Pancreas (tissue), 10 donors: ENCODE measurements at regions not wholly inside any gene's neighbourhood (a gene's known extent, or its start where the extent isn't known, plus 50 kb on each side); places are given as distances from the start of the nearest gene placed in this dataset.
"Not testable (repeated sequence)": the region's sequence is repeated elsewhere in the genome, so short reads cannot be mapped to it uniquely, and the experiment has no call there.

ENCODE experiments used
- ATAC-seq, 4 donors: fragments of 200-7000 bp; cut with Tn5 transposase; one replicate each; pipeline versions ENCODE4 v1.8.0 to v1.9.1; 2020; ENCODE audit warnings: mild to moderate bottlenecking in 4 of 4, moderate library complexity in 4 of 4
- DNase-seq, 6 donors: peaks; one replicate each; pipeline ENCODE4 v3.0.0-alpha.2; 2020
- FAIRE-seq: peaks from 2 replicates; lab custom pipeline; 2012; peaks lifted over from hg19 to GRCh38; lab: Jason Lieb, UNC
- H3K27ac ChIP-seq, 4 donors: fragments of 200-600 bp; sonication (generic); 1 replicate in 3 of 4; 2 replicates in 1 of 4; pipeline versions ENCODE4 v1.5.0 to v1.8.0; 2020
- H3K27me3 ChIP-seq, 4 donors: fragments of 200-600 bp; one replicate each; pipeline ENCODE4 v1.8.0; 2021
- H3K36me3 ChIP-seq, 3 donors: fragments of 200-600 bp; sonication (generic) in 1 of 3; one replicate each; pipeline versions ENCODE4 v1.5.0 to v1.8.0; 2020 to 2021
- H3K4me1 ChIP-seq, 3 donors: fragments of 200-600 bp; one replicate each; pipeline ENCODE4 v1.8.0; 2021
- H3K4me3 ChIP-seq, 4 donors: fragments of 200-600 bp; sonication (generic) in 2 of 4; one replicate each; pipeline versions ENCODE4 v1.5.0 to v1.8.0; 2020 to 2021
- H3K9me3 ChIP-seq, 4 donors: fragments of 200-600 bp; one replicate each; pipeline ENCODE4 v1.8.0; 2021
- CTCF ChIP-seq, 4 donors: fragments of 200-600 bp; sonication (generic) in 3 of 4; IDR thresholded peaks; one replicate each; pipeline versions ENCODE4 v1.5.0 to v1.8.0; 2021; ENCODE audit warnings: antibody characterized with exemption in 4 of 4
- WGBS, 2 donors: extraction: QIAGEN DNeasy Blood & Tissue Kit; methylation state at CpG; one replicate each; pipeline ENCODE4 v1.1.7; 2013; 5-methylcytosine and 5-hydroxymethylcytosine counted together
- intact Hi-C, 3 donors: fragments of 100-400 bp; cut with DNase I; formaldehyde crosslinking; loops; one replicate each; pipeline versions ENCODE4 v1.11.1 to v1.14.2; 2022
- donor health status: healthy with polysubstance abuse.
- donor health status: DM: no; HTN: no; CAD: no; lungs with moderate emphysema.
- donor health status: DM: no; HTN: no; CAD: no.
- donor health status: control.
- donor health status: control.
- donor health status: Bipolar disorder and iron deficiency.
- donor health status: DM: yes; HTN: yes; CAD: no.
- donor health status: DM: no; HTN: no; CAD: no.
- donor health status: DM: no; HTN: no; CAD: no.
- donor health status: DM: yes; HTN: yes; CAD: no.

GRCh38 chr4:181848357-181848756 lies 394.8 kb upstream of the TENM3 start:
- ATAC-seq (no peak), DNase-seq (no peak), FAIRE-seq (no peak)
- Histone ChIP-seq H3K27me3 (peaks cover 0 to 6% (median 2%) of the 10 kb centered on the region in 4 donors), H3K27ac (no peak overlapping the region), H3K4me3 (no peak overlapping the region), H3K4me1 (peaks cover 0 to 5% (median 4%) of the 10 kb centered on the region in 3 donors), H3K9me3 (no peaks in the 10 kb centered on the region), H3K36me3 (no peaks in the 10 kb centered on the region)
- intact Hi-C loops, result no loop called here
- 62 to 74% methylated on average over 6 of the region's 6 CpGs for WGBS, 2 donors
- no peak for TF ChIP-seq CTCF (IDR thresholded peaks at IDR 0.05)

- DNase-seq (no peak), FAIRE-seq (no peak), ATAC-seq (no peak)
- H3K36me3 ChIP-seq, result no peaks in the 10 kb centered on the region
- H3K4me1 ChIP-seq, result peaks cover 0 to 5% (median 4%) of the 10 kb centered on the region in 3 donors
- H3K27ac ChIP-seq, result no peak overlapping the region
- TF ChIP-seq CTCF (IDR thresholded peaks at IDR 0.05), result no peak
- H3K27me3 ChIP-seq, result peaks cover 0 to 6% (median 2%) of the 10 kb centered on the region in 4 donors
- WGBS, 2 donors, result 66 to 68% methylated on average over 2 of the region's 2 CpGs
- H3K4me3 ChIP-seq, result no peak overlapping the region
- no peaks in the 10 kb centered on the region for H3K9me3 ChIP-seq
- intact Hi-C loops, result no loop called here
Observed at GRCh38 chr4:181849472-181849871, 393.7 kb upstream of the TENM3 start.

GRCh38 chr4:181853881-181854511 lies 389.2 kb upstream of the TENM3 start:
- Histone ChIP-seq H3K27ac (no peak overlapping the region), H3K4me1 (peaks cover 0 to 5% (median 4%) of the 10 kb centered on the region in 3 donors), H3K27me3 (peaks cover 0 to 6% (median 2%) of the 10 kb centered on the region in 4 donors), H3K36me3 (no peaks in the 10 kb centered on the region), H3K9me3 (no peaks in the 10 kb centered on the region), H3K4me3 (no peak overlapping the region)
- no peak for TF ChIP-seq CTCF (IDR thresholded peaks at IDR 0.05)
- intact Hi-C loops, result no loop called here
- WGBS, 2 donors, result 42 to 49% methylated on average over 6 of the region's 6 CpGs
- DNase-seq, result no peak
- no peak for ATAC-seq
- FAIRE-seq, result no peak

GRCh38 chr4:181855307-181855706 lies 387.9 kb upstream of the TENM3 start:
- ATAC-seq (no peak), DNase-seq (no peak), FAIRE-seq (no peak)
- Histone ChIP-seq H3K27ac (no peak overlapping the region), H3K27me3 (peaks cover 0 to 4% (median 0%) of the 10 kb centered on the region in 4 donors), H3K9me3 (no peaks in the 10 kb centered on the region), H3K36me3 (no peaks in the 10 kb centered on the region), H3K4me3 (no peak overlapping the region), H3K4me1 (peaks cover 0 to 5% (median 4%) of the 10 kb centered on the region in 3 donors)
- TF ChIP-seq CTCF (IDR thresholded peaks at IDR 0.05), result no peak
- intact Hi-C loops, result no loop called here
- 50 to 74% methylated on average over 1 of the region's 1 CpG for WGBS, 2 donors

GRCh38 chr4:181857471-181857870 lies 385.7 kb upstream of the TENM3 start:
- H3K36me3 ChIP-seq, H3K27me3 ChIP-seq, DNase-seq, H3K9me3 ChIP-seq, ATAC-seq, H3K27ac ChIP-seq, H3K4me3 ChIP-seq, H3K4me1 ChIP-seq, FAIRE-seq, intact Hi-C loops: not testable (repeated sequence)
- WGBS, 2 donors, result 89 to 100% methylated on average over 1 of the region's 1 CpG
